Stomach (tissue), 8 donors: ENCODE measurements at regions not wholly inside any gene's neighbourhood (a gene's known extent, or its start where the extent isn't known, plus 50 kb on each side); places are given as distances from the start of the nearest gene placed in this dataset.

Source experiments
- DNase-seq, 2 donors: peaks; one replicate each; pipeline versions ENCODE4 v3.0.0 to v3.0.0-alpha.2; 2013 to 2019
- H3K27ac ChIP-seq, 5 donors: fragments of 200-600 bp in 4 of 5; sonication (generic) in 4 of 5; one replicate each; pipeline ENCODE4 v1.5.1; 2013 to 2019; ENCODE audit warnings: mild to moderate bottlenecking in 1 of 5, moderate library complexity in 1 of 5
- H3K27me3 ChIP-seq, 3 donors: fragments of 200-600 bp; sonication (generic); one replicate each; pipeline ENCODE4 v1.5.1; 2017 to 2019; ENCODE audit warnings: mixed run types in 1 of 3
- H3K36me3 ChIP-seq, 4 donors: fragments of 200-600 bp; sonication (generic); 1 replicate in 3 of 4; 2 replicates in 1 of 4; pipeline ENCODE4 v1.5.1; 2016 to 2019
- H3K4me1 ChIP-seq, 4 donors: fragments of 200-600 bp; sonication (generic); one replicate each; pipeline ENCODE4 v1.5.1; 2016 to 2019
- H3K4me3 ChIP-seq, 4 donors: fragments of 200-600 bp; sonication (generic) in 3 of 4; one replicate each; pipeline ENCODE4 v1.5.1; 2016 to 2019; ENCODE audit warnings: mild to moderate bottlenecking in 1 of 4
- H3K9me3 ChIP-seq, 4 donors: fragments of 200-600 bp; sonication (generic); one replicate each; pipeline ENCODE4 v1.5.1; 2016 to 2019
- CTCF ChIP-seq, 7 experiments: fragments of 450-650 bp in 4 of 7; fragments of 200-600 bp in 3 of 7; sonication (generic) in 3 of 7; IDR thresholded peaks; one replicate each; pipeline ENCODE4 v1.5.1; 2016 to 2019; ENCODE audit warnings: antibody characterized with exemption in 7 of 7, control low read depth in 2 of 7, mild to moderate bottlenecking in 1 of 7
- EP300 ChIP-seq: sonication (generic); formaldehyde crosslinking; IDR thresholded peaks from one replicate; pipeline ENCODE4 v1.6.1; 2017; ENCODE audit warnings: antibody characterized with exemption
- POLR2A ChIP-seq, 4 donors: fragments of 450-650 bp; IDR thresholded peaks; one replicate each; pipeline ENCODE4 v1.6.1; 2016; ENCODE audit warnings: antibody characterized with exemption in 4 of 4, control low read depth in 2 of 4, mild to moderate bottlenecking in 1 of 4, moderate library complexity in 1 of 4
- POLR2AphosphoS5 ChIP-seq, 3 donors: sonication (generic); formaldehyde crosslinking; IDR thresholded peaks; one replicate each; pipeline ENCODE4 v1.6.1; 2016; ENCODE audit warnings: antibody characterized with exemption in 3 of 3
- WGBS, 5 donors: extraction: QIAGEN DNeasy Blood & Tissue Kit in 3 of 5; methylation state at CpG; one replicate each; pipeline versions ENCODE4 v1.1.5 to v1.1.7; 2013 to 2018; 5-methylcytosine and 5-hydroxymethylcytosine counted together
- intact Hi-C: fragments of 100-400 bp; cut with DNase I; formaldehyde crosslinking; loops from one replicate; pipeline ENCODE4 v1.15.1; 2023; ENCODE audit warnings: low total_unique reads
- donor health status: healthy with polysubstance abuse.
- donor health status: Bipolar disorder and iron deficiency.
- donor health status: healthy.

GRCh38 chr7:115297656-115298055, 375.8 kb downstream of the MDFIC start:
- intact Hi-C loops, result no loop called here
- no peak overlapping the region for H3K4me3 ChIP-seq
- H3K9me3 ChIP-seq, result no peaks in the 10 kb centered on the region
- no peaks in the 10 kb centered on the region for H3K36me3 ChIP-seq
- DNase-seq, result peak; percentile 8 to 26
- no peaks in the 10 kb centered on the region for H3K27me3 ChIP-seq
- no peak overlapping the region for H3K27ac ChIP-seq
- no peak for TF ChIP-seq POLR2A (IDR thresholded peaks at IDR 0.05)
- TF ChIP-seq POLR2AphosphoS5 (IDR thresholded peaks at IDR 0.05), result no peak
- no peak for TF ChIP-seq CTCF (IDR thresholded peaks at IDR 0.05)
- TF ChIP-seq EP300, result no peak
- no peaks in the 10 kb centered on the region for H3K4me1 ChIP-seq

- intact Hi-C loops, result no loop called here
- Histone ChIP-seq H3K36me3 (no peaks in the 10 kb centered on the region), H3K27me3 (no peaks in the 10 kb centered on the region), H3K4me1 (no peaks in the 10 kb centered on the region), H3K9me3 (no peaks in the 10 kb centered on the region), H3K27ac (no peak overlapping the region), H3K4me3 (no peak overlapping the region)
- no peak for TF ChIP-seq CTCF (IDR thresholded peaks at IDR 0.05)
- 75 to 83% (median 76%) methylated on average over 6 of the region's 6 CpGs for WGBS, 5 donors
- no peak for DNase-seq
These were observed 371.8 kb downstream of the MDFIC start for GRCh38 chr7:115293628-115294240.

GRCh38 chr7:115292381-115292780, 370.5 kb downstream of the MDFIC start:
- H3K27me3 ChIP-seq, result no peaks in the 10 kb centered on the region
- H3K4me1 ChIP-seq, result no peaks in the 10 kb centered on the region
- WGBS, 5 donors, result 86 to 90% (median 89%) methylated on average over 3 of the region's 3 CpGs
- intact Hi-C loops, result no loop called here
- H3K9me3 ChIP-seq, result no peaks in the 10 kb centered on the region
- no peak for DNase-seq
- TF ChIP-seq POLR2AphosphoS5 (IDR thresholded peaks at IDR 0.05) (no peak), CTCF (IDR thresholded peaks at IDR 0.05) (no peak)
- H3K36me3 ChIP-seq, result no peaks in the 10 kb centered on the region
- H3K27ac ChIP-seq, result no peak overlapping the region
- no peak overlapping the region for H3K4me3 ChIP-seq

- H3K4me1 ChIP-seq, result no peaks in the 10 kb centered on the region
- no peak for DNase-seq
- 81 to 95% (median 87%) methylated on average over 2 of the region's 2 CpGs for WGBS, 5 donors
- no peak overlapping the region for H3K4me3 ChIP-seq
- H3K27ac ChIP-seq, result no peak overlapping the region
- H3K9me3 ChIP-seq, result no peaks in the 10 kb centered on the region
- no peaks in the 10 kb centered on the region for H3K27me3 ChIP-seq
- no peaks in the 10 kb centered on the region for H3K36me3 ChIP-seq
- intact Hi-C loops, result no loop called here
- TF ChIP-seq CTCF (IDR thresholded peaks at IDR 0.05), result no peak
- TF ChIP-seq EP300, result no peak
- no peak for TF ChIP-seq POLR2A (IDR thresholded peaks at IDR 0.05)
- TF ChIP-seq POLR2AphosphoS5 (IDR thresholded peaks at IDR 0.05), result no peak
These were observed 368.1 kb downstream of the MDFIC start for GRCh38 chr7:115289971-115290370.
